ENCODE measurements at regions not wholly inside any gene's neighbourhood (a gene's known extent, or its start where the extent isn't known, plus 50 kb on each side); places are given as distances from the start of the nearest gene placed in this dataset.

- DNase-seq = no peak
Observed at GRCh38 chr1:82923931-82924330, 1075.0 kb downstream of the TTLL7 start.

DNA sequence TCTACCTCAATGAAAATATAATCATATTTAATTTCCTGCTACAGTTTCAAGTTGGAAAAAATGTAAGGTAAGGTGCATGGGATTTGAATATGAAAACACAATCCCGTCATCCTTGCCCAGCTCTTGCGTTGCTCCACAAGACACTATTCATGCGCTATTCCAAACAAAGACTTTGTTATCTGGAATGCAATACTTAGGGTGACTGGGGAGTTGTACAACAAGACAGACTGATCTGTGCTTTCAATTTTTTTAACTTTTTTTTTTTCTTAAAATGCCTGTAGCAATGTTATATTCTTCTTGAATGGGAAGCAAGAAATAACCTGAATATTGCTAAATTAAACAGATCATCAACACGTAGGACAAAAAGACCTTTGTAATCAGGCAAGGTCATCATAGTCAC lies 1077.2 kb downstream of the TTLL7 start:
- no peak for DNase-seq

- DNase-seq = no peak
Observed at GRCh38 chr1:82920418-82921248, 1078.3 kb downstream of the TTLL7 start.

DNA sequence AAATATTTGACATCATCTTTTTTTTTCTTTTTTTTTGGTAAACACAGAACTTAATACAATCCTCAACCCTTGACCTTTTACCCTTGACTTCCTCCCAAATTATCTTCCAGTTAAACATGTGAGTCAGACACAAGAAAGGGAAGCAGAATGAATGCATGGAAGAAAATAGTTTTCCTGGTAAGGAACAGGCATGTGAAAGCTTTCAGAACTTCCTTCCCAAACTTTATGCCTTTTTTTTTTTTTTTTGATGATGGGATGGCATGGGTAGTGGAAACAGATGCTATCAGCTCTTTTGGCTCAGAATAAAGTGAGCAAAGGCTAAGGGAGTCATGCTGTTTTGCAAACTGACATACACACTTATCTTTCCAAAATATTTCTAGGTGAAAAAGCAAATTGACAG lies 1079.1 kb downstream of the TTLL7 start:
- no peak for DNase-seq

GRCh38 chr1:82907313-82907712 lies 1091.6 kb downstream of the TTLL7 start:
- DNase-seq = no peak

DNA sequence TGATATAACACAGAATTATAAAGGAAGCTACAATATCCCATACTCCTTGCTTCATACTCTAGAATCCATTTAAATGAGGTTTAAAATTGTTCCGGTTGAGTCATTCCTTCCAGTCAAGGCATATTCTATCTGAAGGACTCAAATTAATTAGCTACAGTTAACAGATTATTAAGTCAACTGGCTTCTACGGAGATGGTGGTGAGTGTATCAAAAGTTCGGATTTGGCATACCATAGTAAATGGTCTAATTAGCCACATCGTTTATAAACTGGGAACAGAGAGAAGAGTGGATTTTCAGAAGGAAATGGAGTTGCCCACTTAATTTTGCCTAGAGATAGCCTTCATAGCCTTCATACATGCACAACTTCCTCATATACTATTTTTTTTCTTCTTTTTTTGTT lies 1095.3 kb downstream of the TTLL7 start:
- DNase-seq = no peak

DNA sequence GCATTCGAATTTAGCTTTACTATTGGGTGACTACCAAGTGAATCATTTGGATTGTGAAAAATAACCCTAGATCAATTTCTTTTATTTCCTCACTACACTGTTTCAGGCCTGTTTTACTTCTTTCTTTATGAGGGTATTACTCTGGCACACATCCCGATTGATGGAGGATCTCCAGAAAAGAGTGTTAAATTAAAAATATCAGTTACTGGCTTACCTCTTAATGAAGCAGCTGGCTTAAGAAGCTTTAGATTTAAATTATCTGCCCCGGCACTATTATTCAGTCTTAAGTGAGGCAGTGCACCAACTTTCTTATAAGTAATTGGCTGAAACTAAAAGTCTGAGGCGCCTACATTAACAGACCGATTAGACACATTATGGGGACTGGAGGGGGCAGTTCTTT lies 1097.4 kb downstream of the TTLL7 start:
- no peak for DNase-seq

DNA sequence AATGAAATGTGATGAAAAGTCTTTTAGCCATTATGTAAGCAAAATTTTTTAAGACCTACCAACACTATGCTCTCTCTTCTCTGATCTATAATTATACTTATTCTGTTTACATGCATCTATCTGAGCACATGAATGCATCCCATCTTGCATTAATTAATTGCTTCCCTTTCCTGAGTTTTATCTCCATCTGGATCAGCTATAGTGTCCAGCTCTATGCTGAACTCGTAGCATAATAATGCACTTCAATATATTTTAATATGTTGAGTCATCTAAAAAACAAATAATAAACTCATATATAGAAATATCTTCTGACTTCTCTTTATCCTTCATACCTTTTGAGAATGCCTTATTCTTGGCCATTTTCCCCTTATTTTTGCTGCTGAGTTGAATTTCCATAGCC lies 1097.8 kb downstream of the TTLL7 start:
- DNase-seq = no peak

GRCh38 chr1:82899017-82899416 lies 1098.3 kb downstream of the ADGRL2 start:
- no peak for DNase-seq

- no peak for DNase-seq
Observed at GRCh38 chr1:82897549-82897948, 1096.8 kb downstream of the ADGRL2 start.

GRCh38 chr1:82896036-82896435 lies 1095.3 kb downstream of the ADGRL2 start:
- DNase-seq = no peak

GRCh38 chr1:82894635-82895034 lies 1093.9 kb downstream of the ADGRL2 start:
- DNase-seq = no peak

DNA sequence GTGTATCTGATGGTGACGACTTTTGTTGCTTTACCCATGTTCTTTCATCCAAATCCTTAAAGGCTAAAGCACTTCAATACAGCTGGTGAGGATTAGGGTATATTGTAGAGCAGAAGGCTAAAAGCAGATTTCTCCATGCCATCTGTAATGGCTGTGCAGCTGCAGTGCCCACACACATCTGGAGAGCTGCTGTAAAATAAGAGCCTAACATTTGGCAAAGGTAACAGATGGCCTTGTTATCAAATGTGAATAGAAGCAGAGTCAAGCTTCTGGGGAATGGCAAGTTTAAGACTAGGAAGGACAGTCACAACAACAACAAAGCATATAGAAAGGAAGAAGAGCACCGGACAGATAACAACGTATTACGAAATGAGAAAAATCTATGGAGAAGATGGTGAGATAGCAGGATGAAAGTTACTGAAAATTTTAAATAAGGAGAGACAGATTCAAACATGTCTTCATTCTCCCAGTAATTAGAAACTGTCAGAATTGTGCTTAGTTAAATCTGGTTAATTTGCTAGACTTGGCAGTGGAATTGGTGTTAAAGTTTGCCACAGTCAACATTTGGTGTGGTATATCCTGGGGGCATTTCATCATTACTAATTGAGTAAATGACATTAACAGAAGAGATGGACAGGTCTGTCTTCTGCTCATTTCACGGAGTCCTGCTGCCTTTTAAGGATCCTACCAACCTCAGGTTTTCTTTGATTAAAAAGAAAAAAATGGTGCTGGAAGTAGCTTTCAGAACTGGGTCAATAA lies 1093.2 kb downstream of the ADGRL2 start:
- DNase-seq = no peak

GRCh38 chr1:82880506-82880905 lies 1079.8 kb downstream of the ADGRL2 start:
- DNase-seq = no peak

- DNase-seq = no peak
Observed at GRCh38 chr1:82879701-82880305, 1079.1 kb downstream of the ADGRL2 start.

DNA sequence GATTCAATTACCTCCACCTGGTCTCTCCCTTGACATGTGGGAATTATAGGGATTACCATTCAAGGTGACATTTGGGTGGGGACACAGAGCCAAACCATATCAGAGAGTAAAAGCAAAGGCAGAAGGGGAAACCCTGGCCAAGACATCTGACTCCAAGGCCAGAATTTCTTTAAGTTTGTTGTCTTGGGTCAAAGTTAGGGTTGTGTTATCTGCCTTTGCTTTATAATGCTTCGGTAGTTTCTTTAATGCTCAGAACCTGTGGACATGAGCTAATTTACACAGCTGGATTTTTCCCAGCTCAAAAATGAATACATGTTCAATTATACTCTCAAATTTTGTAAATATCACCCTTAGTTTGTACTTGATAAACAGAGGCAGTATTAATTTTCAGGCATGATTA lies 1074.4 kb downstream of the ADGRL2 start:
- no peak for DNase-seq

- no peak for DNase-seq
Observed at GRCh38 chr1:82874041-82874440, 1073.3 kb downstream of the ADGRL2 start.

DNA sequence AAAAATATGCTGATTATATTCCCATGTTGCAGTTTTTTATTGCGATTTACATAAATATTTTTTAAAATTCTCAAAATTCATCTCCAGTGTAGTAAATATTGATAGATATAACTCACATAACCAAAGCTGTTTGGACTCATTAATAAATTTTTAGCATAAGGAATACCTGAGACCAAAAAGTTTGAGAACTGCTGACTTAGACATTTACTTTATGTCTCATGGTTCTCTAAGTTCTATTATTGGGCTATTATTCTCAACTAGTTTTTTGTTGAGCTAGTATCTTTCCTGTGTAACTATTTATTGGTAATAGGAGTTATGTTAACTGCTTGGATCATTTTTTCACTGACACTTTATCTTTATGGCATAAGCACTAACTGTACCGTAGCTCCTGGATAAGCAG lies 1069.6 kb downstream of the ADGRL2 start:
- DNase-seq = no peak

DNA sequence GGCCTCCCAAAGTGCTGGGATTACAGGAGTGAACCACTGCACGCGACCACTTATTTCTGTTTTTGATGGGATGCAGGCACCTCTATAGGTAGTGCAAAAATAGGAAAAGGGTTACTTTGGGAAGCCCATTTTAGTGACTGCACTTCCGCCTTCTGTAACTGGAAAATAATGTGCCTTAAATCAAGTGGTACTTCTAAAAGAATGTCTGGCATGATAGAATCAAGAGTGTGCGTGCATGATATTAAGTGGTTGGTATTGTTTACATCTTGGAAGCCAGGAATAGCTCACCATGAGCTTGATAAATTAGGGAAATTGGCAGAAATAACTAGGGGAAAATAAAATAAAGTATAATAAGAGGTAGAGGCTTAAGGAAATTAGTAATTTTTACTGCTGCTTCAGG lies 1067.0 kb downstream of the ADGRL2 start:
- DNase-seq = no peak

- no peak for DNase-seq
Observed at GRCh38 chr1:82861749-82862148, 1061.0 kb downstream of the ADGRL2 start.

DNA sequence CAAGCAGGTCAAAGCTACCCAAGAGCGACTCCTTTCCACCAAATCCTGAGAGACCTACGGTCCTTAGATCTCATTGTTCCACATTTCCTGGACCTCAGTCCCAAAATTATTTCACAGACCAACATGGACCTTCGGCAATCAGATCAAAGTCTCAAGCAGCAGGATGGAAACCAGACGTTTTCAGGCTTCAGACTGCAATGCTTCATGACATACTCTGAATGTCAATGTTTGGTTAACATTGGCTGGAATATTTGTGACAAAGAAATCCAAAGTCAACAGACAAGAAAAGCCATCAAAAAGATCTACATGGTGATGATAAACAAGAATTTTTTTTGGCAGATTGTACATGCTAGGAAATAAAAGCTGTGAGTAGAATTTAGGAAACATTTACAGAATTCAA lies 1057.3 kb downstream of the ADGRL2 start:
- no peak for DNase-seq

- DNase-seq = no peak
Observed at GRCh38 chr1:82849460-82849859, 1048.7 kb downstream of the ADGRL2 start.

- no peak for DNase-seq
Observed at GRCh38 chr1:82848043-82848442, 1047.3 kb downstream of the ADGRL2 start.

GRCh38 chr1:82845866-82846265 lies 1045.1 kb downstream of the ADGRL2 start:
- no peak for DNase-seq

Measured in COR-L47 (cell line).